GM12873 (cell line): ENCODE measurements at regions not wholly inside any gene's neighbourhood (a gene's known extent, or its start where the extent isn't known, plus 50 kb on each side); places are given as distances from the start of the nearest gene placed in this dataset.

Source experiments
- TF ChIP-seq, protein P1 (sequence below): IDR thresholded peaks from 2 replicates; pipeline ENCODE4 v1.5.1; 2012; ENCODE audit warnings: low read depth, mild to moderate bottlenecking, moderate library complexity, low read length, control low read depth; ENCODE audit not compliant: insufficient read depth; ENCODE audit errors: missing control alignments

DNA sequence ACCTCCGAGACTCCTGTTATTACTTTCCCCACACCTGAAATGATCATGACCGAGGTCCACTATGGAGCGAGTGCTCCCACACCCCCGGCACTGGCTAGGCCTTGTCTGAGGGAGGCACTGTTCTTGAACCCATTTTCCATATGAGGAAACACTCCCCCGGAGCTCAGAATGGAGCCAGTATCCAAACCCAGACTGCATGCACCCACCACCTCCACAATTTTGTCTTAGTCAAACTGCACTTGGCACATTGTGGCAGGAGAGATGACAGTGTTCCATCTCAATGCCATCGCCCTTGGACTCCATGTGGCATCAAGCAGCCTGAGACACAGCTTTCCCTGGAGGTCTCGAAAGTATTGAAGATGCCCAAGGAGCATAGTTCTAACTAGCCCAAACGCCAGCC, 154.1 kb downstream of the NUP210 start:
- TF ChIP-seq, protein P1, sequence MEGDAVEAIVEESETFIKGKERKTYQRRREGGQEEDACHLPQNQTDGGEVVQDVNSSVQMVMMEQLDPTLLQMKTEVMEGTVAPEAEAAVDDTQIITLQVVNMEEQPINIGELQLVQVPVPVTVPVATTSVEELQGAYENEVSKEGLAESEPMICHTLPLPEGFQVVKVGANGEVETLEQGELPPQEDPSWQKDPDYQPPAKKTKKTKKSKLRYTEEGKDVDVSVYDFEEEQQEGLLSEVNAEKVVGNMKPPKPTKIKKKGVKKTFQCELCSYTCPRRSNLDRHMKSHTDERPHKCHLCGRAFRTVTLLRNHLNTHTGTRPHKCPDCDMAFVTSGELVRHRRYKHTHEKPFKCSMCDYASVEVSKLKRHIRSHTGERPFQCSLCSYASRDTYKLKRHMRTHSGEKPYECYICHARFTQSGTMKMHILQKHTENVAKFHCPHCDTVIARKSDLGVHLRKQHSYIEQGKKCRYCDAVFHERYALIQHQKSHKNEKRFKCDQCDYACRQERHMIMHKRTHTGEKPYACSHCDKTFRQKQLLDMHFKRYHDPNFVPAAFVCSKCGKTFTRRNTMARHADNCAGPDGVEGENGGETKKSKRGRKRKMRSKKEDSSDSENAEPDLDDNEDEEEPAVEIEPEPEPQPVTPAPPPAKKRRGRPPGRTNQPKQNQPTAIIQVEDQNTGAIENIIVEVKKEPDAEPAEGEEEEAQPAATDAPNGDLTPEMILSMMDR: no peak

DNA sequence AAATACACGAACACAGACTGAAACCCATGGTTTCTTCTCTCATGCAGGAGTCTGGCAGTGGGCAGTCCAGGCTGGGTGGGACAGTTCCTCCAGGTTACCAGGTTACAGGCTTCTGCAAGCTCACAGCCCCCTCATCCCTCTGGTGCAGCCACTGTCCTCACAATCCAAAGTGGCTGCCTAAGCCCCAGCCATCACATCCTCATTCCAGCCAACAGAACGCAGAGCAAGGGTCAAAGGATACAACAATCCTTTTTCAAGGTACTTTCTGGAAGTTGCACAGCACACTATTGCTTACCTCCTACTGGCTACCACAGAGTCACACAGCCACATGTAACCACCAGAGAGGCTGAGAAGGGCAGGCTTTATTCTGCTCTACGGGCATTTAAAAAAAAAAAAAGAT, 154.6 kb downstream of the NUP210 start:
- TF ChIP-seq, protein P1: no peak

DNA sequence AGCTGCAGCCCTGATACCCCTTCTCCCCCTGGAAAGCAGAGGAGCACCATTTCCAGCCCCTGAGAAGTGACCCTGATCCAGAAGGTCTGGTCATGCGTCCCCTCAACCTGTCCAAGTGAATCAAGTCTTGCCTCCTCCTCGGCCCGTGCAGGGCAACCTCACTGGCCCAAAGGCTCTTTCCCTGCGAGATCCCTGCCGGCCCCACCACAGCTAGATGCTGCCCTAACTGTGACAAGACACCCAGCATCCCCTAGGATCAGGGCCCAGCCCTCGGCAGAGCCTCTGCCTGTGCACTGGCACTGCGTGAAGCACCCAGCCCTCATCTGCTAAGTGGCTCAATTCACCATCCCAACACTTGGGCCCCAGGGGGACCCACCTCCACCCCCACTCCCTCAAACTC, 155.1 kb downstream of the NUP210 start:
- TF ChIP-seq, protein P1: no peak

DNA sequence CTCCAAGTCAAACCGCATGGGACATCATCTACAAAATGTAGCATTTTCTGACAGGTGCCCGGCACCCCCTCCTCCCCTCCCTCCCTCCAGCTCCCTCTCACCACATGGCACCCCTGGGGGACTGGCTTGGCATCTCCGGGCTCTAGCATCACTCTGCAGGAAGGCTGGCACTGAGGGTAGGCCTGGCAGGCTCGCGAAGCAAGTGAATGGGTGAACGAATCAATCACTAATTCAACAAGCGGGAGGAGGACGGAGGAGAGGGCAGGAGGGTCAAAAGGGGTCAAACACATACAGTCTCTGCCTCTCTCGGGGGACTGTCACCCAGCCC, 155.7 kb downstream of the NUP210 start:
- TF ChIP-seq, protein P1: no peak

DNA sequence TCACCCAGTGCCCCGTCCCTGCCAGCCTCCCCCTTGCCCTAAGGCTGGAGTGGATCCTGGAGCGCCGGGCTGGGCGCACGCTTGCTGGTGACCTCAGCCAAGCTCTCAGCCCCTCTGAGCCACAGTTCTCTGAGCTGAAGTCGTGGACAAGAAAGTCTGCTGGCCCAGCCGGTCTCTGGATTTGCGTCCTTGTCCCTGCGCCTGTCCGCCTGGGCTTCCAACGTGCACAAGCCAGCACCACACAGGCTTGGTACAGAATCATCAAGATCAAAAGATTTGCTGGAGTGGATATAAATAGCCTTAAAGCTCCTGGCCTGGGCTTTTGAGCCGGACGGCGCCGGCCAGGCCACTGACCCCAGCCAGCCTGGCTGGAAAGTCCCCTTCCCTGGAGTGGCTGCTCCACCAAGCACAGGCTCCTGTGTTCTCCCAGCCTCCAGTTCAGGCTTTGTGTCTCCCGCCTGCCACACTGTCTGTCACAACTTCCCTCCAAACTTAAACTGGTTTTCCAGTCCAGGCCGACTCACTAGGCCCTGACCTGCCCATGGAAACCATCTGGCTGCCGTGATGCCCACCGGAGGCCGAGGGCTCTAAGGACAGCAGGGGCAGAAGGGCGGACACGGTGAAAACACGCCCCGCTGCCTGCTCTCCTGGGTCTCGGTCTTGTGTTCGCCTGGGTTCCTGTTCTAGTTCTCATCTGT, 156.2 kb downstream of the NUP210 start:
- TF ChIP-seq, protein P1: no peak

DNA sequence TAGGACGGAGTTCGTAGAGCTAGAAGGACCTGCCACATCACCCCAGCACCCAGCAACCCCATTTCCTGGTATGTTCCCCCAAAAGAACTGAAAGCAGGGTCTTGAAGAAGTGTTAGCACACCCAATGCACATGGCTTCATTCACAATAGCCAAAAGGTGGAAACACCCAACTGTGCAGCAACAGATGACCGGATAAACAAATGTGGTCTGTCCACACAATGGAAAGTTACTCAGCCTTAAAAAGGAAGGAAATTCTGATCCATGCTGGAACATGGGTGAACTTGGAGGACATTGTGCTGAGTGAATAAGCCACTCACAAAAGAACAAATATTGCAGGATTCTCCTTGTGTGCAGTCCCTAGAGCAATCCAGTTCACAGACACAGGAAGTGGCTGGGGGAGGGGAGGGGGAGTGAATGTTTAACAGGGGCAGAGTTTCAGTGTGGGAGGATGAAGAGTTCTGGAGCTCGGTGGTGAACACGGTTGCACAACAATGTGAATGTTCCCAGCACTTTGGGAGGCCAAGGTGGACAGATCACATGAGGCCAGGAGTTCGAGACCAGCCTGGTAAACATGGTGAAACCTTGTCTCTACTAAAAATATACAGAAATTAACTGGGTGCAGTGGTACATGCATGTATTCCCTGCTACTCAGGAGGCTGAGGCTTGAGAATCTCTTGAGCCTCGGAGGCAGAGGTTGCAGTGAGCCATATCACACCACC, 157.5 kb downstream of the NUP210 start:
- TF ChIP-seq, protein P1: no peak

DNA sequence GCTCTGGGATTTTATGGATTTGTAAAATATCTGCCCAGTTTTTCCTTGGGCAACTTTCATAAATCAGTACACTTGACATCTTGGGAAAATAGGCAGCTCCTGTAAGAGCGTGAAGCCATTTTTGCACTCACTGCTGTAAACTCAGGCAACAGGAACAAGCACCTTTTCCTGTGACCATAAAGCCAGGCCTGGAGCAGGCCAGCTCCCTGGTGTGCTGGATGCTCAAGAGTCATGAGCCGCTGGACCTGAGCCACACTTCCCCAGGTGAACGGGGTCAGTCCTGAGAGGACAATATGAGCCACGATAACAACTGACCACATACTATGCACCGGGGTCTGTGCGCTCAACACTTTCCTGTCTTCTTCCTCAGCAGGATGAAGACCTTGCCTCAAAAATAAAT, 158.2 kb downstream of the NUP210 start:
- TF ChIP-seq, protein P1: no peak
